Ascending aorta (tissue), 2 donors: ENCODE measurements at regions not wholly inside any gene's neighbourhood (a gene's known extent, or its start where the extent isn't known, plus 50 kb on each side); places are given as distances from the start of the nearest gene placed in this dataset.
"Not testable (repeated sequence)": the region's sequence is repeated elsewhere in the genome, so short reads cannot be mapped to it uniquely, and the experiment has no call there.

Experiments used
- DNase-seq, 2 donors: peaks; one replicate each; pipeline ENCODE4 v3.0.0-alpha.2; 2019; ENCODE audit warnings: low spot score in 2 of 2
- H3K27ac ChIP-seq, 2 donors: fragments of 200-600 bp; sonication (generic); one replicate each; pipeline ENCODE4 v1.5.1; 2016 to 2017; ENCODE audit warnings: mild to moderate bottlenecking in 1 of 2
- H3K27me3 ChIP-seq: fragments of 200-600 bp; sonication (generic); one replicate; pipeline ENCODE4 v1.5.1; 2017
- H3K36me3 ChIP-seq, 2 donors: fragments of 200-600 bp; sonication (generic); one replicate each; pipeline ENCODE4 v1.5.1; 2016
- H3K4me1 ChIP-seq, 2 donors: fragments of 200-600 bp; sonication (generic); one replicate each; pipeline ENCODE4 v1.5.1; 2016 to 2017; ENCODE audit warnings: mild to moderate bottlenecking in 1 of 2
- H3K4me3 ChIP-seq, 2 donors: fragments of 200-600 bp; sonication (generic); one replicate each; pipeline ENCODE4 v1.5.1; 2016 to 2017; ENCODE audit warnings: mild to moderate bottlenecking in 1 of 2
- H3K9me3 ChIP-seq, 2 donors: fragments of 200-600 bp; sonication (generic); one replicate each; pipeline ENCODE4 v1.5.1; 2016
- CTCF ChIP-seq, 3 experiments: fragments of 200-600 bp in 2 of 3; fragments of 450-650 bp in 1 of 3; sonication (generic) in 2 of 3; IDR thresholded peaks; one replicate each; pipeline ENCODE4 v1.5.1; 2016 to 2019; ENCODE audit warnings: antibody characterized with exemption in 3 of 3, mild to moderate bottlenecking in 1 of 3, moderate library complexity in 1 of 3
- intact Hi-C: fragments of 100-400 bp; cut with DNase I; formaldehyde crosslinking; loops from one replicate; pipeline ENCODE4 v1.15.1; 2023

GRCh38 chr6:78629836-78630235 is 237.5 kb upstream of the IRAK1BP1 start:
- intact Hi-C loops, result no loop called here
- TF ChIP-seq CTCF (IDR thresholded peaks at IDR 0.05), result no peak
- no peaks in the 10 kb centered on the region for H3K9me3 ChIP-seq
- no peaks in the 10 kb centered on the region for H3K36me3 ChIP-seq
- H3K27me3 ChIP-seq, result no peaks in the 10 kb centered on the region
- H3K4me3 ChIP-seq, result peak overlapping the region in 1 of 2 donors; percentile 57
- no peaks in the 10 kb centered on the region for H3K4me1 ChIP-seq
- no peak for DNase-seq
- H3K27ac ChIP-seq, result no peak overlapping the region

GRCh38 chr6:78631976-78632375 is 235.4 kb upstream of the IRAK1BP1 start:
- DNase-seq, result no peak
- intact Hi-C loops, result no loop called here
- Histone ChIP-seq H3K27me3 (no peaks in the 10 kb centered on the region), H3K4me3 (no peak overlapping the region), H3K36me3 (no peaks in the 10 kb centered on the region), H3K9me3 (no peaks in the 10 kb centered on the region), H3K4me1 (no peaks in the 10 kb centered on the region), H3K27ac (no peak overlapping the region)
- TF ChIP-seq CTCF (IDR thresholded peaks at IDR 0.05), result no peak

GRCh38 chr6:78639111-78640110 is 227.9 kb upstream of the IRAK1BP1 start:
- intact Hi-C loops, result no loop called here
- Histone ChIP-seq H3K27me3 (no peaks in the 10 kb centered on the region), H3K27ac (no peak overlapping the region), H3K4me1 (no peaks in the 10 kb centered on the region), H3K4me3 (no peak overlapping the region), H3K9me3 (no peaks in the 10 kb centered on the region), H3K36me3 (no peaks in the 10 kb centered on the region)
- TF ChIP-seq CTCF (IDR thresholded peaks at IDR 0.05), result no peak
- DNase-seq, result no peak

GRCh38 chr6:78643976-78644375 is 223.4 kb upstream of the IRAK1BP1 start:
- H3K4me1 ChIP-seq, intact Hi-C loops, H3K4me3 ChIP-seq, H3K36me3 ChIP-seq, H3K27me3 ChIP-seq, H3K27ac ChIP-seq, H3K9me3 ChIP-seq, DNase-seq: not testable (repeated sequence)

GRCh38 chr6:78646542-78647415 is 220.6 kb upstream of the IRAK1BP1 start:
- DNase-seq, H3K27me3 ChIP-seq, H3K27ac ChIP-seq, H3K4me3 ChIP-seq, H3K36me3 ChIP-seq, H3K9me3 ChIP-seq, H3K4me1 ChIP-seq, intact Hi-C loops: not testable (repeated sequence)

GRCh38 chr6:78665819-78666218 is 201.5 kb upstream of the IRAK1BP1 start:
- H3K36me3 ChIP-seq, intact Hi-C loops, H3K4me3 ChIP-seq, H3K4me1 ChIP-seq, H3K9me3 ChIP-seq, H3K27me3 ChIP-seq, DNase-seq, H3K27ac ChIP-seq: not testable (repeated sequence)

GRCh38 chr6:78666764-78667163 is 200.6 kb upstream of the IRAK1BP1 start:
- DNase-seq, result no peak
- H3K27me3 ChIP-seq, result no peaks in the 10 kb centered on the region
- H3K9me3 ChIP-seq, result no peaks in the 10 kb centered on the region
- H3K36me3 ChIP-seq, result no peaks in the 10 kb centered on the region
- no peak for TF ChIP-seq CTCF (IDR thresholded peaks at IDR 0.05)
- no peak overlapping the region for H3K4me3 ChIP-seq
- H3K4me1 ChIP-seq, result no peaks in the 10 kb centered on the region
- H3K27ac ChIP-seq, result no peak overlapping the region
- intact Hi-C loops, result no loop called here
